ENCODE measurements at regions not wholly inside any gene's neighbourhood (a gene's known extent, or its start where the extent isn't known, plus 50 kb on each side); places are given as distances from the start of the nearest gene placed in this dataset.
"Not testable (repeated sequence)": the region's sequence is repeated elsewhere in the genome, so short reads cannot be mapped to it uniquely, and the experiment has no call there.

GRCh38 chr6:126967296-126968005, 151.0 kb upstream of the RSPO3 start:
- Histone ChIP-seq H3K36me3 (ENCODE audit: control insufficient read depth, insufficient read depth, low read length) (no peaks in the 10 kb centered on the region), H3K27me3 (ENCODE audit: control insufficient read depth, insufficient read depth, low read length) (no peaks in the 10 kb centered on the region), H3K4me3 (ENCODE audit: low read depth, low read length) (no peak overlapping the region)
- no peak for TF ChIP-seq CTCF (IDR thresholded peaks at IDR 0.05; ENCODE audit: insufficient read depth, low read length, severe bottlenecking)
- DNase-seq (ENCODE audit: low read depth) (no peak), FAIRE-seq (no peak)

GRCh38 chr6:126976253-126976797, 142.1 kb upstream of the RSPO3 start:
- TF ChIP-seq CTCF (IDR thresholded peaks at IDR 0.05; ENCODE audit: insufficient read depth, low read length, severe bottlenecking), result no peak
- no peaks in the 10 kb centered on the region for H3K27me3 ChIP-seq (ENCODE audit: control insufficient read depth, insufficient read depth, low read length)
- no peak overlapping the region for H3K4me3 ChIP-seq (ENCODE audit: low read depth, low read length)
- no peaks in the 10 kb centered on the region for H3K36me3 ChIP-seq (ENCODE audit: control insufficient read depth, insufficient read depth, low read length)
- FAIRE-seq (no peak), DNase-seq (ENCODE audit: low read depth) (no peak)

- Histone ChIP-seq H3K4me3 (ENCODE audit: low read depth, low read length) (no peak overlapping the region), H3K27me3 (ENCODE audit: control insufficient read depth, insufficient read depth, low read length) (no peaks in the 10 kb centered on the region), H3K36me3 (ENCODE audit: control insufficient read depth, insufficient read depth, low read length) (no peaks in the 10 kb centered on the region)
- DNase-seq (ENCODE audit: low read depth), result no peak
- no peak for TF ChIP-seq CTCF (IDR thresholded peaks at IDR 0.05; ENCODE audit: insufficient read depth, low read length, severe bottlenecking)
- no peak for FAIRE-seq
These were observed 134.7 kb upstream of the RSPO3 start for GRCh38 chr6:126983779-126984178.

GRCh38 chr6:126988125-126988524, 130.3 kb upstream of the RSPO3 start:
- not testable (repeated sequence) for H3K27me3 ChIP-seq (ENCODE audit: control insufficient read depth, insufficient read depth, low read length); H3K36me3 ChIP-seq (ENCODE audit: control insufficient read depth, insufficient read depth, low read length); H3K4me3 ChIP-seq (ENCODE audit: low read depth, low read length); DNase-seq (ENCODE audit: low read depth); FAIRE-seq

GRCh38 chr6:127000631-127001030, 117.8 kb upstream of the RSPO3 start:
- Histone ChIP-seq H3K4me3 (ENCODE audit: low read depth, low read length) (no peak overlapping the region), H3K36me3 (ENCODE audit: control insufficient read depth, insufficient read depth, low read length) (no peaks in the 10 kb centered on the region), H3K27me3 (ENCODE audit: control insufficient read depth, insufficient read depth, low read length) (no peaks in the 10 kb centered on the region)
- no peak for TF ChIP-seq CTCF (IDR thresholded peaks at IDR 0.05; ENCODE audit: insufficient read depth, low read length, severe bottlenecking)
- DNase-seq (ENCODE audit: low read depth) (no peak), FAIRE-seq (no peak)

- no peaks in the 10 kb centered on the region for H3K27me3 ChIP-seq (ENCODE audit: control insufficient read depth, insufficient read depth, low read length)
- H3K4me3 ChIP-seq (ENCODE audit: low read depth, low read length), result no peak overlapping the region
- H3K36me3 ChIP-seq (ENCODE audit: control insufficient read depth, insufficient read depth, low read length), result no peaks in the 10 kb centered on the region
- DNase-seq (ENCODE audit: low read depth), result no peak
- no peak for FAIRE-seq
- TF ChIP-seq CTCF (IDR thresholded peaks at IDR 0.05; ENCODE audit: insufficient read depth, low read length, severe bottlenecking), result no peak
These were observed 104.6 kb upstream of the RSPO3 start for GRCh38 chr6:127013865-127014264.

Measured in bronchial epithelial cell (primary cell).